ENCODE measurements at regions not wholly inside any gene's neighbourhood (a gene's known extent, or its start where the extent isn't known, plus 50 kb on each side); places are given as distances from the start of the nearest gene placed in this dataset.
A peak's percentile ranks its signal among the peaks of the same experiment; 100 is the strongest.

GRCh38 chr1:70866542-70867264, 180.9 kb downstream of the PTGER3 start:
- in situ Hi-C loops (cut with HindIII; ENCODE audit: low pct_unique_long_range_greater_than_20kb, low sequenced_read_pairs), result no loop called here

GRCh38 chr1:70871790-70872189, 175.8 kb downstream of the PTGER3 start:
- TF ChIP-seq JUND (IDR thresholded peaks at IDR 0.05; ENCODE audit: low read depth), result no peak
- no peak for DNase-seq (ENCODE audit: low read depth in 1 of 2, low spot score in 1 of 2)
- in situ Hi-C loops (cut with HindIII; ENCODE audit: low pct_unique_long_range_greater_than_20kb, low sequenced_read_pairs), result no loop called here

More at GRCh38 chr1:70866542-70867264, 180.9 kb downstream of the PTGER3 start:
- no peak for DNase-seq (ENCODE audit: low read depth in 1 of 2, low spot score in 1 of 2)
- TF ChIP-seq JUND (IDR thresholded peaks at IDR 0.05; ENCODE audit: low read depth), result no peak

GRCh38 chr1:70874063-70874462, 173.6 kb downstream of the PTGER3 start:
- peak in 1 of 2 experiments; percentile 91 for DNase-seq (ENCODE audit: low read depth in 1 of 2, low spot score in 1 of 2)
- in situ Hi-C loops (cut with HindIII; ENCODE audit: low pct_unique_long_range_greater_than_20kb, low sequenced_read_pairs), result no loop called here
- peak; percentile 58 for TF ChIP-seq JUND (IDR thresholded peaks at IDR 0.05; ENCODE audit: low read depth)

- peak; percentile 75 for TF ChIP-seq JUND (IDR thresholded peaks at IDR 0.05; ENCODE audit: low read depth)
- DNase-seq (ENCODE audit: low read depth in 1 of 2, low spot score in 1 of 2), result peak in 1 of 2 experiments; percentile 93
- in situ Hi-C loops (cut with HindIII; ENCODE audit: low pct_unique_long_range_greater_than_20kb, low sequenced_read_pairs), result no loop called here
These were observed 172.8 kb downstream of the PTGER3 start for GRCh38 chr1:70874818-70875217.

- no peak for TF ChIP-seq JUND (IDR thresholded peaks at IDR 0.05; ENCODE audit: low read depth)
- DNase-seq (ENCODE audit: low read depth in 1 of 2, low spot score in 1 of 2), result no peak
- in situ Hi-C loops (cut with HindIII; ENCODE audit: low pct_unique_long_range_greater_than_20kb, low sequenced_read_pairs), result no loop called here
These were observed 170.3 kb downstream of the PTGER3 start for GRCh38 chr1:70877343-70877742.

- in situ Hi-C loops (cut with HindIII; ENCODE audit: low pct_unique_long_range_greater_than_20kb, low sequenced_read_pairs), result no loop called here
- TF ChIP-seq JUND (IDR thresholded peaks at IDR 0.05; ENCODE audit: low read depth), result no peak
- no peak for DNase-seq (ENCODE audit: low read depth in 1 of 2, low spot score in 1 of 2)
These were observed 159.7 kb downstream of the PTGER3 start for GRCh38 chr1:70887936-70888335.

- in situ Hi-C loops (cut with HindIII; ENCODE audit: low pct_unique_long_range_greater_than_20kb, low sequenced_read_pairs), result no loop called here
- no peak for DNase-seq (ENCODE audit: low read depth in 1 of 2, low spot score in 1 of 2)
- no peak for TF ChIP-seq JUND (IDR thresholded peaks at IDR 0.05; ENCODE audit: low read depth)
These were observed 158.9 kb downstream of the PTGER3 start for GRCh38 chr1:70888722-70889121.

- TF ChIP-seq JUND (IDR thresholded peaks at IDR 0.05; ENCODE audit: low read depth), result no peak
- in situ Hi-C loops (cut with HindIII; ENCODE audit: low pct_unique_long_range_greater_than_20kb, low sequenced_read_pairs), result no loop called here
- DNase-seq (ENCODE audit: low read depth in 1 of 2, low spot score in 1 of 2), result no peak
These were observed 157.2 kb downstream of the PTGER3 start for GRCh38 chr1:70890408-70890807.

- in situ Hi-C loops (cut with HindIII; ENCODE audit: low pct_unique_long_range_greater_than_20kb, low sequenced_read_pairs), result no loop called here
- DNase-seq (ENCODE audit: low read depth in 1 of 2, low spot score in 1 of 2), result peak in 1 of 2 experiments; percentile 24
- TF ChIP-seq JUND (IDR thresholded peaks at IDR 0.05; ENCODE audit: low read depth), result peak; percentile 33; the same call in 1 of the 2 replicates
These were observed 156.4 kb downstream of the PTGER3 start for GRCh38 chr1:70891051-70891843.

- TF ChIP-seq JUND (IDR thresholded peaks at IDR 0.05; ENCODE audit: low read depth), result no peak
- in situ Hi-C loops (cut with HindIII; ENCODE audit: low pct_unique_long_range_greater_than_20kb, low sequenced_read_pairs), result no loop called here
- DNase-seq (ENCODE audit: low read depth in 1 of 2, low spot score in 1 of 2), result peak in 1 of 2 experiments; percentile 31
These were observed 155.5 kb downstream of the PTGER3 start for GRCh38 chr1:70892140-70892539.

- TF ChIP-seq JUND (IDR thresholded peaks at IDR 0.05; ENCODE audit: low read depth), result no peak
- in situ Hi-C loops (cut with HindIII; ENCODE audit: low pct_unique_long_range_greater_than_20kb, low sequenced_read_pairs), result no loop called here
- DNase-seq (ENCODE audit: low read depth in 1 of 2, low spot score in 1 of 2), result no peak
These were observed 154.7 kb downstream of the PTGER3 start for GRCh38 chr1:70892930-70893329.

GRCh38 chr1:70893381-70893780, 154.2 kb downstream of the PTGER3 start:
- in situ Hi-C loops (cut with HindIII; ENCODE audit: low pct_unique_long_range_greater_than_20kb, low sequenced_read_pairs), result no loop called here
- no peak for TF ChIP-seq JUND (IDR thresholded peaks at IDR 0.05; ENCODE audit: low read depth)
- no peak for DNase-seq (ENCODE audit: low read depth in 1 of 2, low spot score in 1 of 2)

GRCh38 chr1:70895531-70895930, 152.1 kb downstream of the PTGER3 start:
- no peak for DNase-seq (ENCODE audit: low read depth in 1 of 2, low spot score in 1 of 2)
- no peak for TF ChIP-seq JUND (IDR thresholded peaks at IDR 0.05; ENCODE audit: low read depth)
- in situ Hi-C loops (cut with HindIII; ENCODE audit: low pct_unique_long_range_greater_than_20kb, low sequenced_read_pairs), result no loop called here
